HEK293 (cell line): ENCODE measurements at regions not wholly inside any gene's neighbourhood (a gene's known extent, or its start where the extent isn't known, plus 50 kb on each side); places are given as distances from the start of the nearest gene placed in this dataset.

ENCODE experiments used
- CTCF ChIA-PET: fragments of 350-600 bp; formaldehyde crosslinking; extraction: SDS; loops from one replicate; lab custom pipeline; 2021; ENCODE audit warnings: antibody characterized with exemption; lab: Yijun Ruan, JAX
- POLR2A ChIA-PET: fragments of 300-600 bp; formaldehyde crosslinking; extraction: SDS; loops from one replicate; lab custom pipeline; 2020; ENCODE audit warnings: antibody characterized with exemption, inconsistent platforms; lab: Yijun Ruan, JAX
- H3K27ac ChIP-seq: fragments of 200-500 bp; sonication (Bioruptor generic); 2 replicates; pipeline ENCODE4 v1.5.1; 2014; ENCODE audit warnings: low read depth, low read length, control low read depth, inconsistent platforms; ENCODE audit errors: extremely low read depth
- H3K36me3 ChIP-seq, 2 experiments: fragments of 200-500 bp in 1 of 2; sonication (Bioruptor generic) in 1 of 2; 1 replicate in 1 of 2; 2 replicates in 1 of 2; pipeline ENCODE4 v1.5.1; 2014 to 2017; ENCODE audit warnings: inconsistent platforms in 2 of 2, low read length in 2 of 2; ENCODE audit not compliant: control insufficient read depth in 2 of 2, insufficient read depth in 1 of 2
- H3K4me1 ChIP-seq: fragments of 200-500 bp; sonication (Bioruptor generic); 2 replicates; pipeline ENCODE4 v1.5.1; 2014; ENCODE audit warnings: mild to moderate bottlenecking, low read length, inconsistent platforms; ENCODE audit not compliant: control insufficient read depth, insufficient read depth
- H3K4me3 ChIP-seq: 2 replicates; pipeline ENCODE4 v1.5.1; 2011; ENCODE audit warnings: low read depth, mild to moderate bottlenecking, control low read depth, low read length, moderate library complexity
- H3K9me3 ChIP-seq: fragments of 200-500 bp; sonication (Bioruptor generic); 2 replicates; pipeline ENCODE4 v1.5.1; 2014; ENCODE audit warnings: low read depth, low read length, inconsistent platforms; ENCODE audit not compliant: control insufficient read depth, insufficient read depth
- HOXD13 ChIP-seq: sonication (generic); formaldehyde crosslinking; IDR thresholded peaks from 2 replicates; pipeline ENCODE4 v1.8.0; 2022; ENCODE audit warnings: missing genetic modification reagents, borderline replicate concordance
- KLF10 ChIP-seq: fragments of 450-650 bp; IDR thresholded peaks from 2 replicates; pipeline ENCODE4 v1.5.1; 2018; ENCODE audit warnings: missing biosample characterization, mild to moderate bottlenecking, missing genetic modification characterization
- RBAK ChIP-seq: fragments of 450-650 bp; formaldehyde crosslinking; IDR thresholded peaks from 2 replicates; pipeline ENCODE4 v1.5.1; 2016; ENCODE audit warnings: missing biosample characterization, missing genetic modification characterization
- TRIM28 ChIP-seq: IDR thresholded peaks from 2 replicates; pipeline ENCODE4 v1.6.1; 2011; ENCODE audit warnings: low read length, control low read depth, borderline replicate concordance
- ZBTB21 ChIP-seq: fragments of 450-650 bp; formaldehyde crosslinking; IDR thresholded peaks from 2 replicates; pipeline ENCODE4 v1.5.1; 2017; ENCODE audit warnings: missing biosample characterization, missing genetic modification characterization
- ZIC2 ChIP-seq: fragments of 450-650 bp; formaldehyde crosslinking; IDR thresholded peaks from 2 replicates; pipeline ENCODE4 v1.5.1; 2016; ENCODE audit warnings: missing biosample characterization, missing genetic modification characterization
- ZNF114 ChIP-seq: fragments of 450-650 bp; formaldehyde crosslinking; IDR thresholded peaks from 2 replicates; pipeline ENCODE4 v1.5.0; 2017; ENCODE audit warnings: missing biosample characterization, missing genetic modification characterization
- ZNF19 ChIP-seq: fragments of 450-650 bp; formaldehyde crosslinking; IDR thresholded peaks from 2 replicates; pipeline ENCODE4; 2016; ENCODE audit warnings: missing biosample characterization, missing genetic modification characterization, low read depth
- ZNF23 ChIP-seq: fragments of 450-650 bp; formaldehyde crosslinking; IDR thresholded peaks from 2 replicates; pipeline ENCODE4 v1.5.1; 2016; ENCODE audit warnings: missing biosample characterization, missing genetic modification characterization, borderline replicate concordance
- ZNF24 ChIP-seq: fragments of 450-650 bp; formaldehyde crosslinking; IDR thresholded peaks from 2 replicates; pipeline ENCODE4 v1.5.1; 2016; ENCODE audit warnings: missing biosample characterization, missing genetic modification characterization
- ZNF501 ChIP-seq: fragments of 450-650 bp; formaldehyde crosslinking; IDR thresholded peaks from 2 replicates; pipeline ENCODE4 v1.5.1; 2016; ENCODE audit warnings: missing biosample characterization, missing genetic modification characterization
- ZNF514 ChIP-seq: fragments of 450-650 bp; formaldehyde crosslinking; IDR thresholded peaks from 2 replicates; pipeline ENCODE4 v1.5.1; 2016; ENCODE audit warnings: missing biosample characterization, missing genetic modification characterization
- ZNF645 ChIP-seq: fragments of 450-650 bp; formaldehyde crosslinking; IDR thresholded peaks from 2 replicates; pipeline ENCODE4; 2016; ENCODE audit warnings: missing biosample characterization, missing genetic modification characterization
- ZNF670 ChIP-seq: fragments of 450-650 bp; formaldehyde crosslinking; IDR thresholded peaks from 2 replicates; pipeline ENCODE4 v1.5.1; 2016; ENCODE audit warnings: missing biosample characterization, missing genetic modification characterization, low read depth
- TF ChIP-seq, protein P1 (sequence below): fragments of 450-650 bp; formaldehyde crosslinking; IDR thresholded peaks from 2 replicates; pipeline ENCODE4 v1.5.1; 2016; ENCODE audit warnings: missing biosample characterization, missing genetic modification characterization
- TF ChIP-seq, protein P2 (sequence below): fragments of 450-650 bp; formaldehyde crosslinking; IDR thresholded peaks from 2 replicates; pipeline ENCODE4 v1.5.1; 2016; ENCODE audit warnings: missing biosample characterization, missing genetic modification characterization

GRCh38 chr2:172205292-172205691 lies 102.6 kb upstream of the DLX2 start:
- TF ChIP-seq ZNF23 (tag by site-specific recombination) = no peak
- POLR2A ChIA-PET = no interaction called here
- Histone ChIP-seq H3K27ac (no peak overlapping the region), H3K4me3 (no peak overlapping the region), H3K36me3 (no peaks in the 10 kb centered on the region), H3K9me3 (no peaks in the 10 kb centered on the region), H3K4me1 (no peaks in the 10 kb centered on the region)
- CTCF ChIA-PET = interaction anchor here (0.6 to 2.5 kb wide), 2 partner anchors 94 to 257 kb away, joined by 3 to 9 read pairs; no protein-coding TSS in a partner anchor

GRCh38 chr2:172207911-172208310 lies 105.2 kb upstream of the DLX2 start:
- Histone ChIP-seq H3K9me3 (no peaks in the 10 kb centered on the region), H3K36me3 (no peaks in the 10 kb centered on the region), H3K4me3 (no peak overlapping the region), H3K27ac (no peak overlapping the region), H3K4me1 (no peaks in the 10 kb centered on the region)
- ChIA-PET CTCF (interaction anchor here (0.6 to 0.9 kb wide), 2 partner anchors 234 to 254 kb away, joined by 3 to 4 read pairs; no protein-coding TSS in a partner anchor), POLR2A (no interaction called here)
- TF ChIP-seq HOXD13 (CRISPR knock-in tag) (no peak), RBAK (tag by site-specific recombination) (no peak), ZNF24 (tag by site-specific recombination) (no peak), ZNF114 (no peak), ZNF670 (no peak), ZBTB21 (0 out of 2 replicates have a peak, but pooled peaks have one; percentile 27), ZNF514 (tag by site-specific recombination) (no peak), ZNF645 (no peak), ZNF501 (tag by site-specific recombination) (no peak), ZNF19 (tag by site-specific recombination) (no peak), KLF10 (tag by site-specific recombination) (no peak), ZNF23 (tag by site-specific recombination) (no peak), ZIC2 (tag by site-specific recombination) (0 out of 2 replicates have a peak, but pooled peaks have one; percentile 17), TRIM28 (no peak)
- TF ChIP-seq, protein P1, sequence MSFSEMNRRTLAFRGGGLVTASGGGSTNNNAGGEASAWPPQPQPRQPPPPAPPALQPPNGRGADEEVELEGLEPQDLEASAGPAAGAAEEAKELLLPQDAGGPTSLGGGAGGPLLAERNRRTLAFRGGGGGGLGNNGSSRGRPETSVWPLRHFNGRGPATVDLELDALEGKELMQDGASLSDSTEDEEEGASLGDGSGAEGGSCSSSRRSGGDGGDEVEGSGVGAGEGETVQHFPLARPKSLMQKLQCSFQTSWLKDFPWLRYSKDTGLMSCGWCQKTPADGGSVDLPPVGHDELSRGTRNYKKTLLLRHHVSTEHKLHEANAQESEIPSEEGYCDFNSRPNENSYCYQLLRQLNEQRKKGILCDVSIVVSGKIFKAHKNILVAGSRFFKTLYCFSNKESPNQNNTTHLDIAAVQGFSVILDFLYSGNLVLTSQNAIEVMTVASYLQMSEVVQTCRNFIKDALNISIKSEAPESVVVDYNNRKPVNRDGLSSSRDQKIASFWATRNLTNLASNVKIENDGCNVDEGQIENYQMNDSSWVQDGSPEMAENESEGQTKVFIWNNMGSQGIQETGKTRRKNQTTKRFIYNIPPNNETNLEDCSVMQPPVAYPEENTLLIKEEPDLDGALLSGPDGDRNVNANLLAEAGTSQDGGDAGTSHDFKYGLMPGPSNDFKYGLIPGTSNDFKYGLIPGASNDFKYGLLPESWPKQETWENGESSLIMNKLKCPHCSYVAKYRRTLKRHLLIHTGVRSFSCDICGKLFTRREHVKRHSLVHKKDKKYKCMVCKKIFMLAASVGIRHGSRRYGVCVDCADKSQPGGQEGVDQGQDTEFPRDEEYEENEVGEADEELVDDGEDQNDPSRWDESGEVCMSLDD (tag by site-specific recombination) = no peak
- TF ChIP-seq, protein P2, sequence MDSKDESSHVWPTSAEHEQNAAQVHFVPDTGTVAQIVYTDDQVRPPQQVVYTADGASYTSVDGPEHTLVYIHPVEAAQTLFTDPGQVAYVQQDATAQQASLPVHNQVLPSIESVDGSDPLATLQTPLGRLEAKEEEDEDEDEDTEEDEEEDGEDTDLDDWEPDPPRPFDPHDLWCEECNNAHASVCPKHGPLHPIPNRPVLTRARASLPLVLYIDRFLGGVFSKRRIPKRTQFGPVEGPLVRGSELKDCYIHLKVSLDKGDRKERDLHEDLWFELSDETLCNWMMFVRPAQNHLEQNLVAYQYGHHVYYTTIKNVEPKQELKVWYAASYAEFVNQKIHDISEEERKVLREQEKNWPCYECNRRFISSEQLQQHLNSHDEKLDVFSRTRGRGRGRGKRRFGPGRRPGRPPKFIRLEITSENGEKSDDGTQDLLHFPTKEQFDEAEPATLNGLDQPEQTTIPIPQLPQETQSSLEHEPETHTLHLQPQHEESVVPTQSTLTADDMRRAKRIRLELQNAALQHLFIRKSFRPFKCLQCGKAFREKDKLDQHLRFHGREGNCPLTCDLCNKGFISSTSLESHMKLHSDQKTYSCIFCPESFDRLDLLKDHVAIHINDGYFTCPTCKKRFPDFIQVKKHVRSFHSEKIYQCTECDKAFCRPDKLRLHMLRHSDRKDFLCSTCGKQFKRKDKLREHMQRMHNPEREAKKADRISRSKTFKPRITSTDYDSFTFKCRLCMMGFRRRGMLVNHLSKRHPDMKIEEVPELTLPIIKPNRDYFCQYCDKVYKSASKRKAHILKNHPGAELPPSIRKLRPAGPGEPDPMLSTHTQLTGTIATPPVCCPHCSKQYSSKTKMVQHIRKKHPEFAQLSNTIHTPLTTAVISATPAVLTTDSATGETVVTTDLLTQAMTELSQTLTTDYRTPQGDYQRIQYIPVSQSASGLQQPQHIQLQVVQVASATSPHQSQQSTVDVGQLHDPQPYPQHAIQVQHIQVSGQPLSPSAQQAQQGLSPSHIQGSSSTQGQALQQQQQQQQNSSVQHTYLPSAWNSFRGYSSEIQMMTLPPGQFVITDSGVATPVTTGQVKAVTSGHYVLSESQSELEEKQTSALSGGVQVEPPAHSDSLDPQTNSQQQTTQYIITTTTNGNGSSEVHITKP = no peak
